CD4-positive, alpha-beta T cell treated with Interleukin-4 for 4 hours (primary cell): ENCODE measurements at regions not wholly inside any gene's neighbourhood (a gene's known extent, or its start where the extent isn't known, plus 50 kb on each side); places are given as distances from the start of the nearest gene placed in this dataset.
"Not testable (repeated sequence)": the region's sequence is repeated elsewhere in the genome, so short reads cannot be mapped to it uniquely, and the experiment has no call there.

Experiments
- DNase-seq: peaks from one replicate; pipeline ENCODE4 v3.0.0-alpha.2; 2020

DNA sequence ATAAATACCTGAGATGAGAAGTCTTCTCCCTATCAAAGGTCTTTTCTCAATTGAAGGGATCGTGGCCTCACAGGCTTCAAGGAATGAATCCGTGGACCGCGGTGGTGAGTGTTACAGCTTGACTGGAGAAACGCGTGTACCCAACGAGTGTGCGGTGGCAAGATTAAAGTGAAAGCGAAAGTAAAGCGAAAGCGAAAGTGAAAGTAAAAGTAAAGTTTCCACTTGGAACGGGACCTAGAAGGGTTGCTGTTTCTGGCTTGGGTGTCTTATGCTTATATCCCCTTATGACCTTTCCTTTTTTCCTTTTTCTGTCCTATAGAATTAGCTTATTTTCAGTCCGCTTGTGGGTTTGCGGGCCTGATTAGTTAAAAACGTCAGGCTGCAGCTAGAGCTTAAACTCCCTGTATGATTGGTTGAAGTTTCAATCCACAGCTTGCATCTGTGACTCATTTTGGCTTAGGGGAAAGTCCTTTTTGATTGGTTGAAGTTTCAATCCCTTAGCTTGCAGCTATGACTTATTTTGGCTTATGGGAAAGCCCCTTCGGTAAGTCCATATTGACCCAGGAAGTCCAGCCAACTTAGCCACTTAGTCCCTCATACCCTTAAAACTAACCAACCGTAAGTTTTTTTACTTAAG is 924.3 kb upstream of the CDH10 start:
- peak; percentile 15 for DNase-seq

DNA sequence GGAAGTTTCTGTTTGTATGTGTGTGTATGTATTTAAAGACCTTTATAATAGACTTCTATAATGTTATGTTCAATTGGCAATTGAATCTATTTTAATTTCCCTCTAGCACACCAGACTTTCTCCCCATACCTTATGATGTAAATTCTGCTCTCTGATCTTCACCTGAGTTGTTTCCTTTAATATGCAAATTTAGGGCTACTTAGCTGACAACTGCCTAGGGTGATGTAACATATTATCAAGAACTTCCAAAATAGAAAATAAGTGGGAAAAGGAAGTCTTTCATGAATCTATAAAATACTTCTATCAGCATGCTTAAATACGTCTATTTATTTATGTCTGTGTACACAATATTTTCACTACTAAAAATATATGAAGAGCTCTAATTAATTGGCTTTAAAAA is 923.5 kb upstream of the CDH10 start:
- DNase-seq = no peak

DNA sequence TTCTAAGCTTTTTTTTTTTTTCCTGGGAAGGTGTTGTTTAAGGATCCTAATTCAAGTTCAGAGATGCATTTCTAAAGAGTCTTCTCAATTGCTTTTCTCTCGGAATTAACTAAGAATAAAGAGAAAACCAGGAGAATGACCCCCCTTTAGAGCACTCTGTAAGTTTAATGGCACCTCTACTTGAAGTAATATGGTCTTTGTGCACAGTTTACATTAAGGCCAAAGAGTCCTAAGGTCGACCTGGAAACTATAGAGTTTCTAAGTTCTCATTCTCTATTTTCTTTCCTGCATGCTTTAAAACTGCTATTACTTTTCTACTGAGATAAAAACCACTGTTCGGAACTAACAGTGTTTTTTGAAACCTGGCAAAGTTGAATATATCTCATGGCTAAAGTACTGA is 923.1 kb upstream of the CDH10 start:
- DNase-seq = no peak

DNA sequence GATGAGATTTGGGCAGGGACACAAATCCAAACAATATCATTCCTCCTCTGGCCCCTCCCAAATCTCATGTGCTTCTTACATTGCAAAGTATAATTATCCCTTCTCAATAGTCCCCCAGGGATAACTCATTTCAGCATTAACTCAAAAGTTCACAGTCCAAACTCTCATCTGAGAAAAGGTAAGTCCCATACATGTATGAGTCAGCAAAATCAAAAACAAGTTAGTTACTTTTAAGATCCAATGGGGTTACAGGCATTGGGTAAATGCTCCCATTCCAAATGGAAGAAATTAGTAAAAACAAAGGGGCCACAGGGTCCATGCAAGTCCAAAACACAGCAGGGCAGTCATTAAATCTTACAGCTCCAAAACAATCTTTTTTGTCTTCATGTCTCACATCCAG is 917.9 kb upstream of the CDH10 start:
- no peak for DNase-seq

DNA sequence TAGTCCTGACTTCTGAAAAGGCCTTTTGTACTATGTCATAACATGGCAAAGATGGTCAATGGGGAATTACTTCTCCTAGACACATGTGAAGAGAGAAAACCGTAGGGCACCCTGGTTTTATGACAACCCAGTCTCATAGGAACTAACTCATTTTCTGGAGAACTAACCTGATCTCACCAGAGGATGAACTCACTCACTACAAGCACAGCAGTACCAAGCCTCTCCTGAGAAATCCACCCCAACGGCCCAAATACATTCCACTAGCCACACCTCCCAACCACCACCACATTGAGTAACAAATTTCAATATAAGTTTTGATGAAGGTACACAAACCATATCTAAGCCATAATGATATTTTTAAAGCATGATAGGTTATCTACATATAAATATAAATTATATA is 909.3 kb upstream of the CDH10 start:
- no peak for DNase-seq

DNA sequence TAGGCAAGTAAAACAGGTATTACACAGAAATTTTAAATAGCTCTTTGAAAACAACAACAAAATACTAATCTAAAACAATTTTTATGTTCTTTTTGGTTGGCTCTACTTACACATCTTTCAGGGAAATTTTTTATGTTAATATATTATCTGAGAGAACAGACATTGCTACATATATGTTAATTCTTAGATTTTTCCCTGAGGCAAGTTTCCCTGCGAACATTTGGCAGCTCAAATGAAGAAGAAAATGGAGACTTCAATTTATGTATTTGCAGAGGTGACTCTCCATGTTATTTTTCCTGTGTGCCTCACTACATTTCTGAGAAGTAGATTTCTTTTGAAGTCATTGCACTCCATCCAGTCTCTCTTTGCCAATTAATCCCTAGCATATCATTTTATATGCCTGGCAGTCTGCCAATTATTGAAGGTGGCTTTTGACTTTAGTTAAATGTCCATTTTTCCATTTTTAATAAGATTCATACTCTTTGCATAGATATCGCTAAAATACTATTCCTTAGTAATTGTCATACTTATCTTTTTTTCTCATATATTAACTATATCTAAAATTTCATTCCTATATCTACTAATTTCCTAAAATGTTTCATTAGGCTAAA is 908.2 kb upstream of the CDH10 start:
- DNase-seq = no peak

DNA sequence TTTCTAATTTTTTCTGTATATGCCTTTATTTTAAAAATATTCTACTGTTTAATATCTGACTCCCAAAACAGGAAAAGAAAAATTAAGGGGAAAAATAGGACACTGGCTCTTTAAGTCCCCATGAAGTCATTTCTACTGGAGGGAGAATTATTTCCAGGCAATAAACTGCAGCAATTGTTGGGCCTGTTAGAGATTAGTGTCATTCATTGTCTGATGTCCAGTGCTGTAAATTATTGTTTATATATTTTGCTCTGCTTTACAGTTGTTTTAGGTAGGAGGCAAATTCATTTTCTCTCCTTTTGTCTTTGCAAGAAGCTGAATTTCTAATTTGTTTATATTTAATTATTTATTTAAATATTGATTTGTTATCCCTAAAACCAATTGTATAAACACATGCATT is 906.0 kb upstream of the CDH10 start:
- DNase-seq = no peak

DNA sequence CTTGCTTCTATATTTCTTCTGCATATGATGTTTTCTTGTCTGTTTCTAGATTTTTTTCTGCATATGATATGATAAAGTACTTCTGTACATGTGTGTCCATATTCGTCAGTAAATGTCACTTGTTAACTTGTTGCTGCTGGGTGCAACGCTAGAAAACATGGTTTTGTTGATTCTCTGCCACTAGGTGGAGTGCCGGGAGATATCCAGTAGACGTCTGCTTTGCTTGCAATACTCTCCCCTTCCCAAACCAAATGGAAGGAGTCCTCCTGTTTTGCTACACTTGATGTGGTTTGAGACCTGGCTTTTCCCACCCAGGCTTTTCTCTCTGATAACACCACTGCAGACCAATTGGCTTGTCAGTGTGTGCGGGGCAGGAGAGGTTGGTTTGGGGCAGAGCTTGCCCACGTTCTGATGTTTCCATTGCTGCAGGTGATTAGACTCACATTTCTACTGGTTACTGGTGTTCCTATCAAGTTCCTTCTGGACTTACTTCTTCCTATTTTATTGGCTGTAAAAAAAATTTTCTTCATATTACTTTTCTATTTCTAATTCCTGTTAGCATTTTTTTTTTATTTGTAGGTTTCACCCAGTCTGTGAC is 900.0 kb upstream of the CDH10 start:
- DNase-seq = no peak

DNA sequence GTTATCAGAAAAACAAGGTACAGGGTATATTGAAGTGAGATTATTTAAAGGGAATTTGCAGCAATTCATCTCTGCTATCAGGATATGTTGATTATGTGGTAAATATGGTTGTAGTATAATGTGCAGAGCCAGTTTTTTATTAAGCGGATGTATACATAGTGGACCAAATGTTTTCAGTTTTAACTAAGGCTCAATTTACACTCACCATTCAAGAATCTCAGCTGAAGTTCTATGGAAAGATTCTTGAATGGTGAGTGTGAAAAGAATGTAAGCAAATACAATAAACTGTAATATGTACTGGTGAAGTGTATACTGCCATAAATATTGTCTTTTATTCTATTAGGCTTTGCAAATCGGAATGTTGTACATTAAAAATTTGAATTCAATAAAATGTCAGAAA is 895.9 kb upstream of the CDH10 start:
- no peak for DNase-seq

DNA sequence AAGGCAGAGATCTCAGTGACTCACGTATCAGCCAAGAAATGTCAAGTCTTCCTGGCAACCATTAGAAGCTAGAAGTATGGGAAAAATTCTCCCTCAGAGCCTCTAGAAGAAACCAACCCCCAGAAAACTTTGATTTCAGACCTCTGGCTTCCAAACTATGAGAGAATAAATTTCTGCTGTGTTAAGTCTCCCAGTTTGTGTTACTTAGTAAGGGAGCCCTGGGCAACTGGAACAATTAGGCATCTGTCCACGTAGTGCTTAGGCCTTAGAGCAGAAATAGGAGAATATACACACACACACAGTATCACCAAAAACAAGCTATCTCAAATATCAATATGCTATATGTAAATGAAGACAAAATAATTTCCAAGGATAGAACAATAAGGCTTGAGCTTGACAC is 894.8 kb upstream of the CDH10 start:
- DNase-seq = no peak

DNA sequence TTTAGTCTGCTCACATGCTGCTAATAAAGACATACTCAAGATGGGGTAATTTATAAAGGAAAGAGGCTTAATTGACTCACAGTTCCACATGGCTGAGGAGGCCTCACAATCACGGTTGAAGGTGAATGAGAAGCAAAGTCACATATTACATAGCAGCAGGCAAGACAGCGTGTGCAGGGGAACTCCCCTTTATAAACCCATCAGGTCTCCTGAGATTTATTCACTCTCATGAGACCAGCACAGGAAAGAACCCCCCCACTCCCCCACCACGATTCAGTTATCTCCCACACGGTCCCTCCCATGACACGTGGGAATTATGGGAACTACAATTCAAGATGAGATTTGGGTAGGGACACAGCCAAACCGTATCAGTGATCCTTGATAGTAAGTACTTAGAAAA is 891.7 kb upstream of the CDH10 start:
- not testable (repeated sequence) for DNase-seq

DNA sequence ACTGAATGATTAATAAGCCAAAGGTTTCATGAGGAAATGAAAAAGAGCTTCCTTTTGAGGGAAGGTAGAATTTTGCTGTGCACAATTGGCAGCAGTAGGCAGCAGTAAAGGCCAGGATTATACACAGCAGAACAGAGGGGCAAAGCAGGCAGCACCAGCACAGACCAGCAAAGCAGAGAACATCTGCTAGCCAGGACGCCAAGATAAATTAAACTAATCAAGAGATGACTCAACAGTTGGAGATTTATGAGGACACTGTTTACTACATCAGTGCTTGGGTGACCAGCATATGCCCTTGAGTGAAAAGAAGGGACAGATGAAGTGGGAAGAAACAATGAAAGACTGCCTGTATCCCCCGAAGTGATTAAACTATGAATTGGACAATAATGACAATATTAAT is 871.4 kb upstream of the CDH10 start:
- no peak for DNase-seq

DNA sequence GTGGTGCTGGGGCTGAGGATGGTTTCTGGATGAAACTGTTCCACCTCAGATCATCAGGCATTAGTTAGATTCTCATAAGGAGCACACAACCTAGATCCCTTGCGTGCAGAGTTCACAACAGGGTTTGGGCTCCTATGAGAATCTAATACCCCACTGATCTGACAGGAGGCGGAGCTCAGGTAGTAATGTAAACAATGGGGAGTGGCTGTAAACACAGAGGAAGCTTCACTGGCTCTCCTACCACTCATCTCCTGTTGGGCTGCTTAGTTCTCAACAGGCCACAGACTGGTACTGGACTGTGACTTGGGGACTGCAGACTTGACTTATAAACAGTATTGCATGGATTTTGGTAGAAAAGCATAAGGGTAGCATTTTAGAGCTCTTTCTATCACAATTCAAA is 870.7 kb upstream of the CDH10 start:
- no peak for DNase-seq

DNA sequence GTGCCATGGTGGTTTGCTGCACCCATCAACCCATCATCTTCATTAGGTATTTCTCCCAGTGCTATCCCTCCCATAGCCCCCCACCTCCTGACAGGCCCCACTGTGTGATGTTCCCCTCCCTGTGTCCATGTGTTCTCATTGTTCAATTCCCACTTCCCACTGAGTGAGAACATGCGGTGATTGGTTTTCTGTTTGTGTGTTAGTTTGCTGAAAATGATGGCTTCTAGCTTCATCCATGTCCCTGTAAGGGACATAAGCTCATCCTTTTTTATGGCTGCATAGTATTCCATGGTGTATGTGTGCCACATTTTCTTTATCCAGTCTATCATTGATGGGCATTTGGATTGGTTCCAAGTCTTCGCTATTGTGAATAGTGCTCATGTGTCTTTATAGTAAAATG is 865.9 kb upstream of the CDH10 start:
- not testable (repeated sequence) for DNase-seq

DNA sequence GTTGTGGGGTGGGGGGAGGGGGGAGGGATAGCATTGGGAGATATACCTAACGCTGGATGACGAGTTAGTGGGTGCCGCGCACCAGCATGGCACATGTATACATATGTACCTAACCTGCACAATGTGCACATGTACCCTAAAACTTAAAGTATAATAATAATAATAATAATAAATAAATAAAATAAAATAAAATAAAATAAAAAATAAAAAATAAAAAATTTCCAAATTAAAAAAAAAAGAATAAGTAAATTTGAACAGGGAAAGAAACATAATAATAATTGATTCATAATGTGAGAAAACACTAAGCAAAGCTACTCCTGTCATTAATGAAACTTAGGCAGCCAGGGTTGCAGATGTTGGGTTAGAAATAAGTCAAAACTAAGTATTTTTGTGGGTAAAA is 863.2 kb upstream of the CDH10 start:
- DNase-seq = not testable (repeated sequence)

DNA sequence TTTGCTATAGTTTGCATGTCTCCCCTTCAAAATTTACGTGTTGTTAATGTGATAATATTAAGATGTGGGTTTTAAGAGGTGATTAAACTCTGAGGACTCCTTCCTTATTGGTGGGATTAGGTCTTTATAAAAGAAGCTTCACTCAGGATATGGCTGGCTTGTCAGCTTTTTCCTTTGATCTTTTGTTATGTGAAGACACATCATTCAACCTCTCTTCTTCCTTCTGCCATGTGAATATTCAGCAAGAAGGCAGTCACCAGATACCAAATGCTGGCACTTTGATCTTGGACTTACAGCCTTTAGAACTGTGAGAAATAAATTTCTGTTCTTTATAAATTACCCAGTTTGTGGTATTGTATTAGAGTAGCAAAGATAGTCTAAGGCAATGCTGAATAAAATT is 855.9 kb upstream of the CDH10 start:
- DNase-seq = no peak

DNA sequence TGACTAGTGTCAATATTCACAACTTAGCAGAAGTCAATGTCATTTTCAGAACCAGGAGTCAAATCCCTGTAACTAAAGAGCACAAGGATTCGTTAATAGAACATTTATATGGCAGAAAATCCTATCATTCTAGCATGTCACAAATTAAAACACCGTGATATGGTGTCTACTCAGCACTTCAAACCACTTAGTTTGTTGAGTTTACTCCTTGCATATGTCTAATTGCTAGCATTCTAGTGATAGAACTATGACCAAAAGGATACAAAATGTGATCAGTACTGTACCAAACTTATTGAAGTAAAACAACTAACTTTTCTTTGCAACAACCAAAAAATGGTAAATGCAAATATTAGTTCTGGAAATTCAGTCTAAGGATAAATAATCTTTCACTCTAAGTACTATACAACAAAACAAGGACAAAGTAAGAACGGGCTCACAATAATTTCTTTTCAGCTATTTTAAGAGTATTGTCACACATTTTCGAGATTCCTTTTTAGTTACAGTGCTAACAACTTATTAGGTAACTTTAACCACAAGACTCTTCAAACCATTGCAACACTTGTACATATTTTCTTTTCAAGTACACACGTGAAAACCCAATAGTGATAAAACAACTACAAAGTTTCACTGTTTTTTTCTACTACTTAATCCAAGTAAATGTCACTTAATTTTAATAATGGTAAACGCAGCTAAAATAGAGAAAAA is 845.2 kb upstream of the CDH10 start:
- no peak for DNase-seq

DNA sequence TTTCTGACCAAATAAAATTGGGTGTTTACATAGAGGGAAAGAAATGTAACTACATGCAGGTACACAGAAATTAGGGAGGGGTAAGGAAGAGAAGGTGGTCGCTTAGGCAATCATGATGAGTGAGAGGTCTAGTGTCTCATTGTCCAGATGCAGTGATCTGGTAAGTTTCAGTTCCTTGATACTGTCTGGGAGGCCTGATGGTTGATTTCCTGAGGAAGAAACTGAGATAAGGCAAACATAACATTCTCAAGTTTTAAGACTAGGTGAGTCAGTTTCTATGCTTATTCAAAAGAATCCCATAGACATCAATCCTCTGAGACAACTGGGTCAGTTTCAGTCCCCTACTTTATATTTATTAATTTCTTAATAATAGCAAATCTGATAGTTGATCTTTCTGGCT is 843.3 kb upstream of the CDH10 start:
- DNase-seq = no peak

DNA sequence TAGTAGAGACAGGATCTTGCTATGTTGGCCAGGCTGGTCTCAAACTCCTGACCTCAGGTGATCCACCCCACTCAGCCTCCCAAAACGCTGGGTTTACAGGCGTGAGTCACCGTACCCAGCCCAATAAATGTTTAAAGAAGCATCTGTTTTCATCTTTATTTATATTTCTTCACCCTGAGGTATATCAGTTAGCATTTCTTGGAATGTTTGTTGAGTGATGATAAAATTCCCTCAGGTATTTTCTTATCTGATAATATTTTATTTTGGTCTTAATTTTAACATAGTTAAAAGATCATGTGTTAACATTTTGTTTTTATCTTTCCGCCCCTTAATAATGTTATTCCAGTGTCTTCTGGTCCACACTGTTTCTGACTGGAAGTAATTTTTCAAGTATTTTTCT is 839.6 kb upstream of the CDH10 start:
- no peak for DNase-seq

DNA sequence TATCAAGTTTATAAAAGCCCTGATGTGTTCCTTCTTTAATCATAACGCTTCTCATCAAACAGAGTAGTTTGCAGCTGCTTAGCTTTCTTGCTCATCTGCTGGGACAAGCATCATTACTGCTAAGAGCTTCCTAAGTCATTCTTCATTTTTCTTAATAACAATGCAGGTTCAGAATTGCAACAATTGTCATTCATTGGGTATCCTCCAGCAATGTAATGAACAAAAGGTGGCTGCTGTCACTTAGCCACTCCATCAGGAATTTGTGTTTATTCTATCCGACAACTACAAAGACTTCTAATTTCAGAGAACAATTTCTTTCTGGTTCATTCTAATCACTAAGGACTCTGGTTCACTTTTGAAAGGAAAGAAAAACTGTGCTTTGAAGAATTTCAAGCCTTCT is 836.7 kb upstream of the CDH10 start:
- no peak for DNase-seq

DNA sequence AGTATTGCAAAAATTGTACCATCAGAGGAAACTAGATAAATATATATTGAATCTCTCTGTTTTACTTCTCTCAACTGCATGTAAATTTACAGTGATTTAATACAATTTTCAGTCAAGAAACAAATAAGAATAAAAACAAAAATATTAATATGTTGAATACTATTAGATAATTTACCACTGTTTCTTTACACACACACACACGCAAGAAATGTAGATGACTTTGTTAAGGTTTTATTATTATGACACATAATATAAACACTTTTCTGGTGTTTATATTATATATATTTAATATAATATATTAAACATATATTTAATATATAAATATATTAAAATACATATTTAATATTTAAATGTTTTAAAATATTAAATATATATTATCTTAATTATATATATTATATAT is 814.3 kb upstream of the CDH10 start:
- no peak for DNase-seq

DNA sequence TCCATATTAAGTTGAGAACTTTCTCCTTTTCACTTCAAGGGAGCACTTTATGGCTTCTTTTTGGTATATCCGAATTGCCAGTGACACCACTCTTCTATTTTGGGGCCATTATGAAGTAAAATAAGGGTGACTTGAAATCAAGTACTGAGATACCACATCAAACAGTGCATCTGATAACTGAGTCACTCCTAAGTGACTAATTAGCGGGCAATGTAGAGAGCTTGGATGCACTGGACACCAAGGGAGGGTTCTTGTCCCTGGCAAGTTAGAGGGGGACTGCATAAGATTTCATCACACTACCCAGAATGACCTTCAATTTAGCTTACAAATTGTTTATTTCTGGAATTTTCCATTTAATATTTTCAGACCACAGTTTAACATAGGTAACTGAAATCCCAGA is 813.9 kb upstream of the CDH10 start:
- DNase-seq = no peak

DNA sequence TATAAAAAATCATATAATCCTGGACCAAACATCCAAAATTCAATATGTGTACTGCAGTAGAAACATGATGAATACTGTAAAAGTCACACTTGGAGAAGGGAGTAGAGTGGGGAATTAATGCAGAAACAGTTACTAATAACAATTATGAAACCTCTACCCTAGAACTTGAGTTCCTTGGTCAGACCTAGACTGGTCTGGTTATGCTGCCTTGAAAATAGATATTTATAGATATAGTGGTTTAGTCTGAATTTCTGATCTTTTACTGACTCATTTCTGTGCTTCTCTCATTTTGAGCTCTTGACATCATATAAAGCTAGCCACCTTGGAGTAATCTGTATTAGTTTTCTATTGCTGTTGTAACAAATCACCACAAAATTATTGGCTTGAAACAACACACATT is 808.7 kb upstream of the CDH10 start:
- no peak for DNase-seq

DNA sequence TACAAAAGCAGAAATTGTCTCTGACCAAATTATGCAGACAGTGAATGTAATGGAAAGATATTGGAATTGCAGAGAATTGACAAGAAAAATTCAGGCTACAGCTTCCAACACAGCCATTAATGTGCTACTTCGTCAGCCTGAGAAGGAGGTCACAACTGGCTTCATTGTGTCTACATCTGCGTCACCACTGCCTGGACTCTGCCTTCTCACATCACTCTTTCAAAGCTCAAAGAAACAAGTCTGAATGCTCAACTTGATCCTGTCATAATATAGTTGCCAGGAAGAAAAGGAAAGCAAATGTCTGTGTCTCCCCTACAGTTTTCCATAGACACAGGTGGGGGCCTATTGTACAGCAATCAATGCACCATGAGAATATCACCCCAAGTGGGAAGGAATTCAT is 806.5 kb upstream of the CDH10 start:
- DNase-seq = no peak
